GM19240 (cell line): ENCODE measurements at regions not wholly inside any gene's neighbourhood (a gene's known extent, or its start where the extent isn't known, plus 50 kb on each side); places are given as distances from the start of the nearest gene placed in this dataset.

Experiments
- DNase-seq: peaks from one replicate; pipeline ENCODE4 v3.0.0; 2011; ENCODE audit warnings: low spot score; ENCODE audit not compliant: insufficient read length

GRCh38 chr6:148195511-148195910, 147.1 kb upstream of the SASH1 start:
- DNase-seq, result no peak

- no peak for DNase-seq
Observed at GRCh38 chr6:148199584-148199983, 143.1 kb upstream of the SASH1 start.

GRCh38 chr6:148200293-148200692, 142.3 kb upstream of the SASH1 start:
- DNase-seq, result no peak

- no peak for DNase-seq
Observed at GRCh38 chr6:148200781-148201180, 141.9 kb upstream of the SASH1 start.

- DNase-seq, result no peak
Observed at GRCh38 chr6:148203281-148203925, 139.2 kb upstream of the SASH1 start.

- DNase-seq, result peak; percentile 19
Observed at GRCh38 chr6:148203970-148204369, 138.7 kb upstream of the SASH1 start.

DNA sequence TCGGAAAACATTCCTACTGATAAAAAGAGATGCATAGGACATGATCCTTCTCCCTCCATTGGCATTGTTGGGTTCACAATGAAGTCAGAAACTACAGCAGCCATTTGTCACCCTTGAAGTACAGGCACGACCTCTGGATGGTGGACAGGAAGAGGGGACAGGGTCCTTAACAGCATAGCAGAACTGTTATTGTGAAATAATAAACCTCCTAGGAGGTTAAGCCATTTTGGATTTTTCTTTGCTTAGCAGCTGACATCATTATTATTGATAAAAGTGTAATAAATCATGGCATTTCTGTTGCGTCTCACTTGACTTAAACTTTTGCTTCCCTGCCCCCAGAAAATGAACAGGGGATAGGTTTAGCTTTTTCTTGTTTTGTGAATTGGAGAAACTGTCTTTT, 134.3 kb upstream of the SASH1 start:
- DNase-seq, result no peak

DNA sequence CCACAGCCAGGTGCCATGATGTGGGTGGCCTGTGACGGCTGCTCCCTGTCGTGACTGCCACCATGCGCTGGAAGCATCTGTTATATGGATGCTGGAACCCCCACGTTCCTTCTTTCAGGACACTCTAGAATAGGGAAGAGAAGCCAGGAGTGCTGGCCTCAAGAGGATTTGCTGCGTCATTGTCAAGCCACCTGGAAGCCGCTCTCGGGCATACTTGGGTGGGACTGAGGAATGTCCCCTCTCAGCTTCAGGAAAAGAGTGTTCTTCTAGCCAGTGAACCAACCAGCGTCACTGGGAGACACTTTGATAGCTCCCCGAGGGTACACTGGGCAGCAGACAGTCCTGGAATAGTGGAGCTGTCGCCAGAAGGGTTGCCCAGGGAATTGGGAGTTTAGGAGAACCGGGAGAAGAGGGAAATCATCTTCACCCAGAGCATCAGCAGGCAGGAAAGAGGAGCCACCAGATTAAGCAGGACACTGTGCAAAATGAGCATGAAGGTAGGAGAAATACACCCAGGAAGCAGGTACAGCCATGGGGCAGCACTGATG, 130.8 kb upstream of the SASH1 start:
- no peak for DNase-seq

- no peak for DNase-seq
Observed at GRCh38 chr6:148212366-148212765, 130.3 kb upstream of the SASH1 start.

- no peak for DNase-seq
Observed at GRCh38 chr6:148213366-148213765, 129.3 kb upstream of the SASH1 start.

GRCh38 chr6:148214667-148215066, 128.0 kb upstream of the SASH1 start:
- no peak for DNase-seq

DNA sequence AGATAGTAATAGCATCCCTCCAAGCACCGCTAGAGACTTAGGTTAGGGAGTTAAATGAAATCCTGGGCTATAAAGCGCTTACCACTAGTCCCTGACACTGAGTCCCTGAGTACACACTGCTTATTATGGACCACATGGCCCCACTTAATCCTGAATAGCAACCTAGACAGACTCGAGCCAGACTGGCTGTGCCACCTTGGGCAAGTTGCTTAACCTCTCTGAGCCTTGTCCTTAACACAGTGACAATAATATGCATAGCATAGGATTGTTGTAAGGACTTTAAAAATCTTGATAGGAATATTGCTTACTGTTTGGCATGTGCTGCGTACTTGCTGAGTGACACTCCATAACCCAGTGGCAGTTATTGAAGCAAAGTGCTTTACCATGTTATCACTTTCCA, 125.6 kb upstream of the SASH1 start:
- no peak for DNase-seq

DNA sequence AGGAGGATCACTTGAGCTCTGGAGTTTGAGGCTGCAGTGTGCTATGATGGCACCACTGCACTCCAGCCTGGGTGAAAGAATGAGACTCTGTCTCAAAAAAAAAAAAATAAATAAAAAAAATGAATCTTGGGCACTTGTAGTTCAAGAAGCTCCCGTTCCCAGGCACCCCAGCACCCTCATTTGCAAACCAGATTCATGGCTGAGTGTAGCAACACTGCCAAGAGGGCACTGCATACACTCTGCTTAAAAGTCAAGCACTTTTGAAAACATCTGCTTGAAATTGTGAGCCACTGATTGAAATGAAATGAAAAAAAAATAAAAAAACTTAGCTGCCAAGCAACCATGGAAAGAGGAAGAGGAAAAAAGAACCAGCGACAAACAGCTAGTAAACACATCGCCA, 124.7 kb upstream of the SASH1 start:
- no peak for DNase-seq

DNA sequence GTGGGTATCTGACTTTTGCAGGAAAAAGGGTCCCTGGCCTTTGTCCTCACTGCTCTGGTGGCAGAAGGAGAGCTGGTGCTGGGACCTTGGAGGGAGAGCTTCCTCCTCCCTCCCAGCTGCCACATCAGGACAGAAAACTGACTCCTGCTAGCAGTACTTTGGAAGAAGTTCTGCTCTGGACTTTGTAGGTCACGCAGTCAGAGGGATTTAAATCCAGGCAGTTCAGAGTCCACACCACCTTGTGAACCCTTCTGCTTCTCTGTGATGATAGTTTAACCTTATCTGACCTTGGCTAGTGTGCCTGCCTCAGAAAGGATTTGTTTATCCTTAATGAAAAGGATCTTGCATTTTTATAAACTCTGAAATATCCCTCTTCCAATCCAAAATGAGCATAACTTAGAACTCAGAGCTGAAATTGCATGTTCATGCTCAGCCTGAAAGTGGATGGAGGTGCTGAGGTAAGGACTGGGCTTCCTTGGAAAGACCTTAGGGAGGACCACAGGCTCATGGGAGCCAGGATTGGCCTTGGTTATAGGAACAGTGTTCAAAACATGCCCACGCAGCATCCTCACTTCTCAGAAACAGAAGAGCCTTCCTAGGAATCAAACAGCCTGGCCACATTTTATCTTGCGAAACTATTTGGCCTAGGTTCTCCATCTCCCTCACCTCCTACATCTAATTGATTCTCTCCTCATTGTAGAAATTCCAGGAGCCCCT, 123.9 kb upstream of the SASH1 start:
- no peak for DNase-seq

DNA sequence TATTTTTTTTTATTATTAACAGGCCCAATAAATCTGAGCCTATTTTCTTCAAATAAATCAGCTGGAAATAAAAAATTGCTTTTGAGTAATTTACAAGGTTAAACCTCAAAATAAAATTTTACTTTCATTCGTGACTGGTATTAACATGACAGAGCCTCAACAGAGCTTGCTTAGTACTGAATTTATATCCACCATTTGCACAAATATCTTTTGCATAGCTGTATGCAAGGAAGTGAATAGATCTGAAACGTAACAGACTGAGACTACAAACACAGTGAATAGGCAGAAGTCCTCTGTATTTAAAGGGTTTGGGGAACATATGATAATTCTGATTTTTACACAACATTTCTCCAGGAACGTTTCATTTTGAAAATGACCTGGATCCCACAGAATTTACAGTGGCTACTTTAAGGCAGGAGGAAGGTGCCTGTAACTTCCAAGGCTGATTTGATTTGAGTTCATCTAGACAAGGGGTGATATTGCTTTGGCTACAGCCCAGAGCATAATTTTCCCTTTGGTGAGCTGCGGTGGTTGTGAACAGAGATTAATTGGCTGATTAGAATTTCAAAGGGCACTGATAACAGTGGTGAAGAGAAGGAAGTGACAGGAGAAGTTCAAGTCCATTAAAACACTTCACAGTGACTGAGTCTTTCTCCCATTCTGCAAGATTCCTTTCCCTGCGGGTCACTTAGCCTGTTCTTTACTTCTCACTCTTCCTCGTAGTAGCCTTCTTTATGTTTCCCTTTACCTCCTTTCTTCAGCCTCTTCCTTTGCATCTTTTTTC, 121.2 kb upstream of the SASH1 start:
- DNase-seq, result no peak

DNA sequence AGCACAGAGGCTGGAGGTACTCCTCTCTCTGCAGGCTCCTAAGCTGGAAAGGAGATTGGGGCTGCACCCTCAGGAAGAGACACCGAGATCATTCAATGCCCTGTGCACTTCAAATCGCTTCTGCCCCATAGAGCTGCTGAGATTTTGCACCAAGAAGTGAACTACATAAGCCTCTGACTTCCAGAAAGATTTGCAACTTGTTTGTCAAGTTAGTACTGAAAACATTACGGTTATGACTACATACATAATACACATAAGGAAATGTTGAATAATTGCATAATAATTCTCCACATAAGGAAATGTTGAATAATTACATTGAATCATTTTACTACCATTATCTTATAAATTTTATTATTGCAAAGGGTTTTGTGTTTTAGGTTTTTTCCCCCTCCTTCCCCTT, 120.3 kb upstream of the SASH1 start:
- DNase-seq, result no peak

DNA sequence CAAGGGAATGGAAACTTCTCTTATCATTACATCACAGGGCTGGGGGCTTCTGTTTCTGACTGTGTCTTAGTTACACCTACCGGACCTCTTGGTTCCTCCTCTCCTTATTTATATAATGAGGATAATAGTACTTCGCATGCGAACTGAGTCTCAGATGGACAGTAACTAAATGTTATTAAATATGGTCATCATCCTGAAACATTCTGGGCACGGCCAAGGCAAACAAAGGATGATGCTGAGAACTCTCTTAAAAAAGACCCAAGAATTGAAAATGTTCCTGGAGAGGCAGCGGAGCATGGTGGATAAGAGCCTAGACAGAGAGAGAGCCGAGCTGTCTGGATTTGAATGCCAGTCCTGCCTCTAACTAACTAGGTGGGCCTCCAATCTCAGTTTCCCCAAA, 119.8 kb upstream of the SASH1 start:
- DNase-seq, result no peak

DNA sequence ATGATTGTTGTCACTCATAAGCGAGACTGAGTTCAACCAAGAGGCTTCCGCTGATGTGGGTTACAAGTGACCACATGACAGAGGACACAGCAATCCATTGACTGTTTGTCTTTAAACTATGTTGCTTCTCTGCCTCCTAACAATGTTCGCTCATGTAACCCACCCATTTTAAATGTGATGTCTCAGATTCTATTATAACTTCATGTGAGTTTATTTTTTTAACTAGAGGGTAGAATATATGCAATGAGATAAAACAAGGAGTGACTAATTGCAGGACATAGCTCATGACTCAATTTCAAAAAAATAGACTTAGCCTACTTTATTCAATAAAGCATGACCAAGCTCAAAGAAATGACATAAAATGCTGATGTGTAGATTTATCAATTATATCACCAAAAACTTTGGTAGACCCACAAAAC, 119.2 kb upstream of the SASH1 start:
- DNase-seq, result no peak

- no peak for DNase-seq
Observed at GRCh38 chr6:148225871-148226270, 116.8 kb upstream of the SASH1 start.

DNA sequence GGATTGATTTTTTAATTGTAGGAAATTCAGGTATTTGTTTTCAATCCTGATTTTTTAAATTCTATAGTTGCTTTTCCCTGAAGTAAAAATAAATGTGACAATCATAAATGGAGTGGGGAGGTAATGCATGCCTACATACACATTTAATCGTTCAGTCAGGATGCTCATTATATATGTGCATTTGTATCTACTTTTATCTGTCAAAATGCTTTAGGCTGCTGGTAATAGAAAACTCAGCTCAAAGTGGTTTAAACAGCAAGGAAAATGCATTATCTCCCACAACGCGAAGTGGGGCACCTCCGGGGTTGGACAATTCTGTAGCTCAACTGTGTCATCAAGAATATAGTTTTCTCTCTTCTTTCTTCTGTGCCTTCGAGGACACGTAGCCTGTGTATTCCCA, 116.4 kb upstream of the SASH1 start:
- no peak for DNase-seq

DNA sequence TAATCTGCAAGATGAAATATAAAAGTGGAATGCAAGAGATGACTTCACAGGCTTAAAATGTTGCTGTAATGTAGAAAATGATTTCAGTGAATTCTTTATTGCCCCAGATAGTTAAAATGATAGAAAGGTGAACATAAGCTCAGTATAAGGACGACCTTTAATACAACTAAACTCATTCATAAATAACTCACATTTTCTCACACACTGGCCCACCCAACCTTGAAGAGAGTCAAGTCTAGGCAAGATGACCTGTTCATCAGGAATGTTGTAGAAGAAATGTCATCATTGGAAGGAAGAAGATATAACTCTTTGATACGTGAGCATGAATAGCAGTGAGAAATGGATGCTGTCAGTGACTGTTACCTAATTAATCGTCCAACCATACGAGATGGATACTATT, 111.1 kb upstream of the SASH1 start:
- no peak for DNase-seq

GRCh38 chr6:148235446-148235845, 107.2 kb upstream of the SASH1 start:
- DNase-seq, result no peak
